Tibial nerve (tissue), 4 donors: ENCODE measurements at regions not wholly inside any gene's neighbourhood (a gene's known extent, or its start where the extent isn't known, plus 50 kb on each side); places are given as distances from the start of the nearest gene placed in this dataset.

Source experiments
- DNase-seq, 2 donors: peaks; one replicate each; pipeline ENCODE4 v3.0.0-alpha.2; 2019; ENCODE audit warnings: low spot score in 2 of 2
- H3K27ac ChIP-seq, 4 donors: fragments of 200-600 bp; sonication (generic) in 3 of 4; one replicate each; pipeline ENCODE4 v1.5.1; 2017 to 2019; ENCODE audit warnings: mild to moderate bottlenecking in 1 of 4
- H3K27me3 ChIP-seq, 2 donors: fragments of 200-600 bp; sonication (generic) in 1 of 2; one replicate each; pipeline versions ENCODE4 v1.5.1 to v1.6.0; 2017 to 2019
- H3K36me3 ChIP-seq, 3 donors: fragments of 200-600 bp; sonication (generic); one replicate each; pipeline ENCODE4 v1.5.1; 2018 to 2019
- H3K4me1 ChIP-seq, 4 donors: fragments of 200-600 bp; sonication (generic) in 3 of 4; one replicate each; pipeline ENCODE4 v1.5.1; 2017 to 2019
- H3K4me3 ChIP-seq, 4 donors: fragments of 200-600 bp; sonication (generic) in 3 of 4; one replicate each; pipeline ENCODE4 v1.5.1; 2017 to 2019; ENCODE audit warnings: mild to moderate bottlenecking in 1 of 4, moderate library complexity in 1 of 4
- H3K9me3 ChIP-seq, 4 donors: fragments of 200-600 bp; sonication (generic) in 3 of 4; one replicate each; pipeline ENCODE4 v1.5.1; 2017 to 2019
- EP300 ChIP-seq, 2 donors: sonication (generic); formaldehyde crosslinking; IDR thresholded peaks; one replicate each; pipeline ENCODE4 v1.6.1; 2017; ENCODE audit warnings: antibody characterized with exemption in 2 of 2, mild to moderate bottlenecking in 1 of 2
- POLR2A ChIP-seq, 2 donors: fragments of 450-650 bp; IDR thresholded peaks; one replicate each; pipeline ENCODE4 v1.6.1; 2017; ENCODE audit warnings: antibody characterized with exemption in 2 of 2, mild to moderate bottlenecking in 2 of 2, moderate library complexity in 2 of 2
- WGBS, 2 donors: methylation state at CpG; one replicate each; pipeline ENCODE4 v1.1.5; 2018; 5-methylcytosine and 5-hydroxymethylcytosine counted together
- TF ChIP-seq, protein P1 (sequence below), 5 experiments: fragments of 200-600 bp in 3 of 5; fragments of 450-650 bp in 2 of 5; sonication (generic) in 3 of 5; IDR thresholded peaks; one replicate each; pipeline ENCODE4 v1.5.1; 2016 to 2019; ENCODE audit warnings: antibody characterized with exemption in 5 of 5, mild to moderate bottlenecking in 3 of 5, moderate library complexity in 2 of 5

DNA sequence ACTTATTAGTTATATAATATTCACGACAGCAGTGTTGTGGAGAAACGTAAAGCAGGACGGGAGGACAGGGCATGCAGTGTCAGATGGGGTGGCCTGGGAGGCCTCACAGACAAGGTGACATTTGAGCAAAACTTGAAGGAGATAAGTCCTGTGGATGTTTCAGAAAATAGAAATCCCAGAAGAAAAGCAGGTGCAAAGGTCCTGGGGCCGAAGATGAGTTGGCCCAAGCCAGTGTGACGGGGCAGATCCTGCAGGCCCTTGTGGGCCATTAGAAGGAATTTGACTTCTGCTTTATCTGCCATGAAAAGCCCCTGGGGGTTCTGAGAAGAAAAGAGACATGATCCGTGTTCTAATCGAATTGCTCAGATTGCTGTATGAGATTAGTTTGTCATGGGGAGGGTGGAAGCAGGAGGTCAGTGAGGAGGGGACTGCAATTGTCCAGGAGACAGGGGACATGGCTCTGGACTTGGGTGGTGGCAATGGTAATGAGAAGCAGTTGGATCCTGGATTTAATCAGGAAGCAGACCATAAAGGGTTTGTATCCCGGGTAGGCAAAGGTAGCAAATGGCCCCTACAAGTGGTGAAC, 437.4 kb upstream of the SULF2 start:
- Histone ChIP-seq H3K9me3 (peaks cover 0 to 6% (median 0%) of the 10 kb centered on the region in 4 donors), H3K36me3 (no peaks in the 10 kb centered on the region), H3K27ac (no peak overlapping the region), H3K4me1 (no peaks in the 10 kb centered on the region), H3K27me3 (no peaks in the 10 kb centered on the region), H3K4me3 (no peak overlapping the region)
- DNase-seq = no peak
- no peak for TF ChIP-seq EP300 (IDR thresholded peaks at IDR 0.05)
- TF ChIP-seq POLR2A (IDR thresholded peaks at IDR 0.05) = no peak
- TF ChIP-seq, protein P1, sequence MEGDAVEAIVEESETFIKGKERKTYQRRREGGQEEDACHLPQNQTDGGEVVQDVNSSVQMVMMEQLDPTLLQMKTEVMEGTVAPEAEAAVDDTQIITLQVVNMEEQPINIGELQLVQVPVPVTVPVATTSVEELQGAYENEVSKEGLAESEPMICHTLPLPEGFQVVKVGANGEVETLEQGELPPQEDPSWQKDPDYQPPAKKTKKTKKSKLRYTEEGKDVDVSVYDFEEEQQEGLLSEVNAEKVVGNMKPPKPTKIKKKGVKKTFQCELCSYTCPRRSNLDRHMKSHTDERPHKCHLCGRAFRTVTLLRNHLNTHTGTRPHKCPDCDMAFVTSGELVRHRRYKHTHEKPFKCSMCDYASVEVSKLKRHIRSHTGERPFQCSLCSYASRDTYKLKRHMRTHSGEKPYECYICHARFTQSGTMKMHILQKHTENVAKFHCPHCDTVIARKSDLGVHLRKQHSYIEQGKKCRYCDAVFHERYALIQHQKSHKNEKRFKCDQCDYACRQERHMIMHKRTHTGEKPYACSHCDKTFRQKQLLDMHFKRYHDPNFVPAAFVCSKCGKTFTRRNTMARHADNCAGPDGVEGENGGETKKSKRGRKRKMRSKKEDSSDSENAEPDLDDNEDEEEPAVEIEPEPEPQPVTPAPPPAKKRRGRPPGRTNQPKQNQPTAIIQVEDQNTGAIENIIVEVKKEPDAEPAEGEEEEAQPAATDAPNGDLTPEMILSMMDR (IDR thresholded peaks at IDR 0.05) = no peak
- 86 to 88% methylated on average over 8 of the region's 8 CpGs for WGBS, 2 donors

DNA sequence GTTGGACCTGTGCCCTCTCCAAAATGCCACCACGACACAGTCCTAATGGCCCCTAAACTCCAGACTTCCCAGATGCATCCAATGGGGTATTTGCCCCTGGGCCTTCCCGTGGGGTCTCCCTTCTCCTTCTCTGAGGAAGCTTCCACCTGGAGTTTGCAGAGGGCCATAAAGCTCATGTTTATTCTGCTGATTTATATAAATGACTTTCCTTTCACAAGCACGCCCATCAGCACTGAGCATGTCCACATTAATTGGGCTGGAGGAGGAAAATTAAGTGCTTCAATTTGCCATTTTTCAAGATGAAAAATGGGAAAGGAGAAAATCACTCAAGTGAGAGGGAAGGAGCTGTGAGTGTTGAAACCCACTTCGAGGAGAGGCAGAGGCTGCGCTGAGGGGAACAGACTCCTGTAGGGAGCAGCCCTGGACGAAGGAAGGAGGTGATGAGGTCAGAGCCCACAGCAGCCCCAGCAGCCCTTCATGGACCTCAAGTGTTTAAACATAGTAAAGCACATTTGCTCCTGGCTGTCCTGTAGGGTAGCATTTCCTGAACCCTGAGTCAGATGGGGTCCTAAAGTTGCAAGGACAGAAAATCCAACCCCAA, 434.9 kb upstream of the SULF2 start:
- Histone ChIP-seq H3K4me3 (no peak overlapping the region), H3K27me3 (no peaks in the 10 kb centered on the region), H3K9me3 (peaks cover 0 to 6% (median 0%) of the 10 kb centered on the region in 4 donors), H3K27ac (no peak overlapping the region), H3K36me3 (no peaks in the 10 kb centered on the region), H3K4me1 (no peaks in the 10 kb centered on the region)
- TF ChIP-seq EP300 (IDR thresholded peaks at IDR 0.05) (no peak), POLR2A (IDR thresholded peaks at IDR 0.05) (no peak)
- TF ChIP-seq, protein P1 (IDR thresholded peaks at IDR 0.05) = no peak
- 66 to 68% methylated on average over 6 of the region's 6 CpGs for WGBS, 2 donors
- no peak for DNase-seq

- no peak for DNase-seq
- 72 to 77% methylated on average over 5 of the region's 5 CpGs for WGBS, 2 donors
Observed at GRCh38 chr20:48219306-48219705, 434.0 kb upstream of the SULF2 start.

DNA sequence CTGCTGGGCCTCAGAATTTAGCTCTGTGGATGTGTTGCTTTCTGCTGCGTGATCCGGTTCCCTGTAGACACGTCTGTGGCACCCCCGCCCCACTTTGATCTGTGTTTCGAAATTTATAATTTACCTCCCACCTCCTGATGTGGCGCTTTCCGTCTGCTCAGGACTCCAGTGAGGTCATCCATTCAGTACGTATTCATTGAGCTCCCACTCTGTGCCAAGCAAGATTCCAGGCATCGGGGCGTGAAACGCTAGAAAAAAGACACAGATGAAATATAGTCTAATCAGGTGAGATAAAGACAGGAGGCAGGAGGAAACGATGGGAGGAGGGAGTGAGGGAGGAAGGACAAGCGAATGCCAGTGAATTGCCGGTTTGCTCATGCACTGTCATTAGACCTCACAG, 431.9 kb upstream of the SULF2 start:
- Histone ChIP-seq H3K27ac (no peak overlapping the region), H3K27me3 (no peaks in the 10 kb centered on the region), H3K36me3 (no peaks in the 10 kb centered on the region), H3K4me3 (no peak overlapping the region), H3K9me3 (no peaks in the 10 kb centered on the region), H3K4me1 (no peaks in the 10 kb centered on the region)
- TF ChIP-seq EP300 (IDR thresholded peaks at IDR 0.05) = no peak
- TF ChIP-seq POLR2A (IDR thresholded peaks at IDR 0.05) = no peak
- TF ChIP-seq, protein P1 (IDR thresholded peaks at IDR 0.05) = no peak
- DNase-seq = no peak
- 73 to 81% methylated on average over 14 of the region's 14 CpGs for WGBS, 2 donors

More at GRCh38 chr20:48219306-48219705, 434.0 kb upstream of the SULF2 start:
- no peak for TF ChIP-seq POLR2A (IDR thresholded peaks at IDR 0.05)
- no peak for TF ChIP-seq EP300 (IDR thresholded peaks at IDR 0.05)
- TF ChIP-seq, protein P1 (IDR thresholded peaks at IDR 0.05) = no peak
- Histone ChIP-seq H3K4me3 (no peak overlapping the region), H3K27me3 (no peaks in the 10 kb centered on the region), H3K4me1 (no peaks in the 10 kb centered on the region), H3K27ac (no peak overlapping the region), H3K36me3 (no peaks in the 10 kb centered on the region), H3K9me3 (peaks cover 0 to 6% (median 0%) of the 10 kb centered on the region in 4 donors)

GRCh38 chr20:48215536-48215935, 430.3 kb upstream of the SULF2 start:
- TF ChIP-seq, protein P1 (IDR thresholded peaks at IDR 0.05) = no peak
- TF ChIP-seq EP300 (IDR thresholded peaks at IDR 0.05) (no peak), POLR2A (IDR thresholded peaks at IDR 0.05) (no peak)
- no peaks in the 10 kb centered on the region for H3K4me1 ChIP-seq
- no peaks in the 10 kb centered on the region for H3K36me3 ChIP-seq
- 31 to 35% methylated on average over 7 to 8 of the region's 8 CpGs for WGBS, 2 donors
- no peaks in the 10 kb centered on the region for H3K9me3 ChIP-seq
- no peak for DNase-seq
- H3K27me3 ChIP-seq = no peaks in the 10 kb centered on the region
- H3K4me3 ChIP-seq = no peak overlapping the region
- no peak overlapping the region for H3K27ac ChIP-seq
